DND-41 (cell line): ENCODE measurements at regions not wholly inside any gene's neighbourhood (a gene's known extent, or its start where the extent isn't known, plus 50 kb on each side); places are given as distances from the start of the nearest gene placed in this dataset.

ENCODE experiments used
- ATAC-seq: fragments of 200-7000 bp; cut with Tn5 transposase; 3 replicates; pipeline ENCODE4 v1.9.1; 2021; ENCODE audit warnings: low read depth; ENCODE audit not compliant: insufficient read depth
- DNase-seq: peaks from one replicate; pipeline ENCODE4 v3.0.0-alpha.2; 2020
- H2AFZ ChIP-seq: 2 replicates; pipeline ENCODE4 v1.6.0; 2012; ENCODE audit warnings: low read depth, low read length
- H3K27ac ChIP-seq: 2 replicates; pipeline ENCODE4 v1.5.1; 2012; ENCODE audit warnings: low read length, inconsistent platforms
- H3K27me3 ChIP-seq: fragments of 200-600 bp; sonication (generic); 2 replicates; pipeline ENCODE4 v1.6.0; 2012; ENCODE audit warnings: low read length, mild to moderate bottlenecking, inconsistent platforms; ENCODE audit not compliant: insufficient read depth, poor library complexity
- H3K36me3 ChIP-seq: 2 replicates; pipeline ENCODE4 v1.5.1; 2012; ENCODE audit warnings: low read length, inconsistent platforms; ENCODE audit not compliant: insufficient read depth
- H3K4me1 ChIP-seq: 2 replicates; pipeline ENCODE4 v1.5.1; 2012; ENCODE audit warnings: mild to moderate bottlenecking, low read length; ENCODE audit not compliant: insufficient read depth
- H3K4me2 ChIP-seq: 2 replicates; pipeline ENCODE4 v1.6.0; 2012; ENCODE audit warnings: mild to moderate bottlenecking, moderate library complexity, low read length, inconsistent platforms; ENCODE audit not compliant: insufficient read depth
- H3K4me3 ChIP-seq, 2 experiments: fragments of 200-600 bp in 1 of 2; shearing (Covaris generic) in 1 of 2; 2 replicates each; pipeline ENCODE4 v1.5.1; 2012 to 2016; ENCODE audit warnings: inconsistent platforms in 2 of 2, low read length in 2 of 2, mild to moderate bottlenecking in 2 of 2, low read depth in 1 of 2, moderate library complexity in 1 of 2
- H3K79me2 ChIP-seq: 2 replicates; pipeline ENCODE4 v1.6.0; 2012; ENCODE audit warnings: low read length, inconsistent platforms; ENCODE audit not compliant: insufficient read depth
- H3K9ac ChIP-seq: 2 replicates; pipeline ENCODE4 v1.6.0; 2012; ENCODE audit warnings: low read depth, mild to moderate bottlenecking, inconsistent platforms, low read length, moderate library complexity
- H3K9me3 ChIP-seq: 2 replicates; pipeline ENCODE4 v1.5.1; 2012; ENCODE audit warnings: low read length, moderate library complexity, mild to moderate bottlenecking, inconsistent platforms; ENCODE audit not compliant: insufficient read depth, severe bottlenecking
- H4K20me1 ChIP-seq: 2 replicates; pipeline ENCODE4 v1.6.0; 2012; ENCODE audit warnings: low read length; ENCODE audit not compliant: insufficient read depth
- CTCF ChIP-seq: IDR thresholded peaks from 2 replicates; pipeline ENCODE4 v1.5.1; 2012; ENCODE audit warnings: borderline replicate concordance, low read length, moderate library complexity, mild to moderate bottlenecking; ENCODE audit not compliant: poor library complexity, severe bottlenecking; ENCODE audit errors: extremely low read depth
- EZH2 ChIP-seq: IDR thresholded peaks from 3 replicates; pipeline ENCODE4 v1.6.1; 2012; ENCODE audit warnings: borderline replicate concordance, low read depth, mild to moderate bottlenecking, moderate library complexity, low read length, inconsistent platforms; ENCODE audit not compliant: severe bottlenecking

GRCh38 chrX:6821730-6822129 is 286.8 kb upstream of the VCX3A start:
- ATAC-seq (no peak), DNase-seq (no peak)
- H3K79me2 ChIP-seq = no peaks in the 10 kb centered on the region
- TF ChIP-seq EZH2 (no peak), CTCF (no peak)
- H4K20me1 ChIP-seq = no peaks in the 10 kb centered on the region
- no peaks in the 10 kb centered on the region for H3K27me3 ChIP-seq
- no peak overlapping the region for H3K27ac ChIP-seq
- no peaks in the 10 kb centered on the region for H3K4me1 ChIP-seq
- H3K9me3 ChIP-seq = no peaks in the 10 kb centered on the region
- no peak overlapping the region for H2AFZ ChIP-seq
- H3K9ac ChIP-seq = no peak overlapping the region
- H3K4me2 ChIP-seq = no peak overlapping the region
- H3K36me3 ChIP-seq = no peaks in the 10 kb centered on the region
- H3K4me3 ChIP-seq = no peak overlapping the region

- peak; percentile 26 for DNase-seq
- TF ChIP-seq EZH2 (no peak), CTCF (no peak)
- no peak overlapping the region for H3K27ac ChIP-seq
- H3K36me3 ChIP-seq = no peaks in the 10 kb centered on the region
- H3K9me3 ChIP-seq = no peaks in the 10 kb centered on the region
- no peak overlapping the region for H2AFZ ChIP-seq
- H3K4me2 ChIP-seq = no peak overlapping the region
- no peaks in the 10 kb centered on the region for H3K79me2 ChIP-seq
- no peak overlapping the region for H3K4me3 ChIP-seq
- no peak for ATAC-seq
- H4K20me1 ChIP-seq = no peaks in the 10 kb centered on the region
- no peaks in the 10 kb centered on the region for H3K27me3 ChIP-seq
- H3K9ac ChIP-seq = no peak overlapping the region
- H3K4me1 ChIP-seq = no peaks in the 10 kb centered on the region
These were observed 279.0 kb upstream of the VCX3A start for GRCh38 chrX:6813836-6814370.

GRCh38 chrX:6812087-6812486 is 277.2 kb upstream of the VCX3A start:
- ATAC-seq (no peak), DNase-seq (no peak)
- Histone ChIP-seq H3K4me3 (no peak overlapping the region), H3K9me3 (no peaks in the 10 kb centered on the region), H3K36me3 (no peaks in the 10 kb centered on the region), H3K27me3 (no peaks in the 10 kb centered on the region), H3K4me2 (no peak overlapping the region), H3K79me2 (no peaks in the 10 kb centered on the region), H2AFZ (no peak overlapping the region), H3K27ac (no peak overlapping the region), H3K9ac (no peak overlapping the region), H3K4me1 (no peaks in the 10 kb centered on the region), H4K20me1 (no peaks in the 10 kb centered on the region)
- no peak for TF ChIP-seq EZH2
- no peak for TF ChIP-seq CTCF

- H2AFZ ChIP-seq = no peak overlapping the region
- no peak overlapping the region for H3K4me2 ChIP-seq
- no peaks in the 10 kb centered on the region for H3K4me1 ChIP-seq
- DNase-seq (no peak), ATAC-seq (no peak)
- no peaks in the 10 kb centered on the region for H3K27me3 ChIP-seq
- H3K4me3 ChIP-seq = no peak overlapping the region
- no peaks in the 10 kb centered on the region for H4K20me1 ChIP-seq
- no peaks in the 10 kb centered on the region for H3K79me2 ChIP-seq
- no peaks in the 10 kb centered on the region for H3K36me3 ChIP-seq
- H3K27ac ChIP-seq = no peak overlapping the region
- TF ChIP-seq CTCF (no peak), EZH2 (no peak)
- H3K9ac ChIP-seq = no peak overlapping the region
- no peaks in the 10 kb centered on the region for H3K9me3 ChIP-seq
These were observed 275.9 kb upstream of the VCX3A start for GRCh38 chrX:6810776-6811175.
